ENCODE measurements at regions not wholly inside any gene's neighbourhood (a gene's known extent, or its start where the extent isn't known, plus 50 kb on each side); places are given as distances from the start of the nearest gene placed in this dataset.

- DNase-seq (ENCODE audit: low read depth): peak; percentile 22
Observed at GRCh38 chr2:204321910-204322751, 223.1 kb upstream of the PARD3B start.

- peak; percentile 74 for DNase-seq (ENCODE audit: low read depth)
Observed at GRCh38 chr2:204325468-204325867, 219.8 kb upstream of the PARD3B start.

- DNase-seq (ENCODE audit: low read depth): no peak
Observed at GRCh38 chr2:204328373-204328772, 216.9 kb upstream of the PARD3B start.

GRCh38 chr2:204329016-204329415, 216.3 kb upstream of the PARD3B start:
- DNase-seq (ENCODE audit: low read depth): no peak

- no peak for DNase-seq (ENCODE audit: low read depth)
Observed at GRCh38 chr2:204329532-204329931, 215.7 kb upstream of the PARD3B start.

- no peak for DNase-seq (ENCODE audit: low read depth)
Observed at GRCh38 chr2:204331180-204331579, 214.1 kb upstream of the PARD3B start.

- no peak for DNase-seq (ENCODE audit: low read depth)
Observed at GRCh38 chr2:204331988-204332387, 213.3 kb upstream of the PARD3B start.

- no peak for DNase-seq (ENCODE audit: low read depth)
Observed at GRCh38 chr2:204332706-204333105, 212.6 kb upstream of the PARD3B start.

GRCh38 chr2:204333861-204334260, 211.4 kb upstream of the PARD3B start:
- DNase-seq (ENCODE audit: low read depth): peak; percentile 51

GRCh38 chr2:204335451-204336058, 209.7 kb upstream of the PARD3B start:
- no peak for DNase-seq (ENCODE audit: low read depth)

GRCh38 chr2:204336153-204336744, 209.0 kb upstream of the PARD3B start:
- no peak for DNase-seq (ENCODE audit: low read depth)

- DNase-seq (ENCODE audit: low read depth): no peak
Observed at GRCh38 chr2:204337638-204338037, 207.6 kb upstream of the PARD3B start.

GRCh38 chr2:204339212-204339715, 206.0 kb upstream of the PARD3B start:
- DNase-seq (ENCODE audit: low read depth): no peak

- no peak for DNase-seq (ENCODE audit: low read depth)
Observed at GRCh38 chr2:204340511-204340910, 204.8 kb upstream of the PARD3B start.

- DNase-seq (ENCODE audit: low read depth): no peak
Observed at GRCh38 chr2:204341887-204342276, 203.4 kb upstream of the PARD3B start.

GRCh38 chr2:204343685-204344084, 201.6 kb upstream of the PARD3B start:
- no peak for DNase-seq (ENCODE audit: low read depth)

GRCh38 chr2:204344119-204344518, 201.2 kb upstream of the PARD3B start:
- no peak for DNase-seq (ENCODE audit: low read depth)

GRCh38 chr2:204346906-204347305, 198.4 kb upstream of the PARD3B start:
- no peak for DNase-seq (ENCODE audit: low read depth)

- no peak for DNase-seq (ENCODE audit: low read depth)
Observed at GRCh38 chr2:204353823-204354222, 191.5 kb upstream of the PARD3B start.

- no peak for DNase-seq (ENCODE audit: low read depth)
Observed at GRCh38 chr2:204354442-204354856, 190.8 kb upstream of the PARD3B start.

GRCh38 chr2:204355688-204356087, 189.6 kb upstream of the PARD3B start:
- no peak for DNase-seq (ENCODE audit: low read depth)

GRCh38 chr2:204356151-204356641, 189.1 kb upstream of the PARD3B start:
- DNase-seq (ENCODE audit: low read depth): no peak
